K562 (cell line): ENCODE measurements at regions not wholly inside any gene's neighbourhood (a gene's known extent, or its start where the extent isn't known, plus 50 kb on each side); places are given as distances from the start of the nearest gene placed in this dataset.

Experiments used
- DNMT1 ChIP-seq: fragments of 450-650 bp; IDR thresholded peaks from 2 replicates; pipeline ENCODE4 v1.6.1; 2016; ENCODE audit warnings: antibody characterized with exemption, mild to moderate bottlenecking
- GABPA ChIP-seq: fragments of 200-800 bp; sonication (Bioruptor generic); conservative IDR thresholded peaks from 2 replicates; pipeline ENCODE4 v1.6.1; 2016; ENCODE audit warnings: low read depth, missing genetic modification characterization, missing compliant biosample characterization
- MYC ChIP-seq, 2 experiments: fragments of 250-450 bp in 1 of 2; sonication (Bioruptor Pico) in 1 of 2; IDR thresholded peaks; 2 replicates each; pipeline versions ENCODE4 v1.5.1 to v1.6.1; 2012 to 2021; ENCODE audit warnings: low read depth in 2 of 2, borderline replicate concordance in 1 of 2, improper control_type of control experiment in 1 of 2, low read length in 1 of 2, mild to moderate bottlenecking in 1 of 2, moderate library complexity in 1 of 2
- POLR2A ChIP-seq: fragments of 450-650 bp; conservative IDR thresholded peaks from 2 replicates; pipeline ENCODE4 v1.6.1; 2016
- SP1 ChIP-seq: sonication (generic); formaldehyde crosslinking; IDR thresholded peaks from 2 replicates; pipeline ENCODE4 v1.8.1; 2022; ENCODE audit warnings: mild to moderate bottlenecking, missing genetic modification reagents
- TAF1 ChIP-seq: IDR thresholded peaks from 2 replicates; pipeline ENCODE4 v1.6.1; 2011; ENCODE audit warnings: mild to moderate bottlenecking, low read length, moderate library complexity; ENCODE audit not compliant: insufficient read depth, control insufficient read depth, severe bottlenecking; ENCODE audit errors: extremely low read depth
- YY1 ChIP-seq, 3 experiments: IDR thresholded peaks; 2 replicates each; pipeline ENCODE4 v1.6.1; 2011; ENCODE audit warnings: low read length in 2 of 3, mild to moderate bottlenecking in 2 of 3, moderate library complexity in 2 of 3, borderline replicate concordance in 1 of 3, control low read depth in 1 of 3, low read depth in 1 of 3; ENCODE audit not compliant: insufficient read depth in 3 of 3, insufficient replicate concordance in 2 of 3, control insufficient read depth in 1 of 3, insufficient read length in 1 of 3; ENCODE audit errors: extremely low read depth in 1 of 3
- ZC3H4 ChIP-seq: sonication (generic); formaldehyde crosslinking; IDR thresholded peaks from 2 replicates; pipeline ENCODE4 v1.9.0; 2021; ENCODE audit warnings: missing genetic modification reagents, borderline replicate concordance
- TF ChIP-seq, protein P1 (sequence below): fragments of 250-450 bp; sonication (Bioruptor Pico); IDR thresholded peaks from 2 replicates; pipeline ENCODE4 v1.4.0; 2020; ENCODE audit warnings: mild to moderate bottlenecking, moderate library complexity
- TF ChIP-seq, protein P2 (sequence below), 3 experiments: IDR thresholded peaks in 2 of 3; conservative IDR thresholded peaks in 1 of 3; 2 replicates each; pipeline ENCODE4 v1.5.1; 2011 to 2012; ENCODE audit warnings: low read length in 3 of 3, mild to moderate bottlenecking in 3 of 3, control low read depth in 2 of 3, improper control_type of control experiment in 1 of 3, inconsistent platforms in 1 of 3, low read depth in 1 of 3, mixed read lengths in 1 of 3, moderate library complexity in 1 of 3; ENCODE audit not compliant: insufficient read depth in 2 of 3

DNA sequence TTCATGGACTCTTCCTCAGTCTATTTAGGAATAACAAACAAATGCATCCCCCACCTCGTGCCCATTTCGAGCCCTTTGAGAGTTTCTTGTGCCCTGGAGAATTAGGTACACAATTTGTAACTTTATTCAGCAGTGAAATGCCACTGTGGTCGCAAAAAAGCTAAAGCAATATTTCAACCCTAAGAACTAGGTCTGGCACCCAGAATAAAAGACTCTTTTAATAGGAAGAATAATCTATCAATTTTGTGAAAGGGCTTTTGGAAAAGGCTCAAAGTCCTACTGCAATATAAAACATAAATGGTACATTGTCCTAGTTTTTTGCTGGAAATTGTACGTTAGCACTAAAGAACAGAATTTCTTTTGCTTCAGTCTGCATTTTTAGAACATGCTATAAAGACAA, 304.6 kb upstream of the TENM3 start:
- TF ChIP-seq TAF1 (no peak), GABPA (tag) (no peak), YY1 (IDR thresholded peaks at IDR 0.05; ENCODE audit: borderline replicate concordance in 1 of 3, control insufficient read depth in 1 of 3, extremely low read depth in 1 of 3, insufficient read depth in 3 of 3, insufficient read length in 1 of 3, insufficient replicate concordance in 2 of 3, low read depth in 1 of 3, low read length in 2 of 3) (no peak), ZC3H4 (CRISPR knock-in tag) (no peak), POLR2A (no peak), MYC (IDR thresholded peaks at IDR 0.05; ENCODE audit: low read depth, low read length) (no peak), MYC (CRISPR knock-in tag; IDR thresholded peaks at IDR 0.05; ENCODE audit: borderline replicate concordance, low read depth) (no peak), DNMT1 (no peak), SP1 (no peak)
- TF ChIP-seq, protein P1, sequence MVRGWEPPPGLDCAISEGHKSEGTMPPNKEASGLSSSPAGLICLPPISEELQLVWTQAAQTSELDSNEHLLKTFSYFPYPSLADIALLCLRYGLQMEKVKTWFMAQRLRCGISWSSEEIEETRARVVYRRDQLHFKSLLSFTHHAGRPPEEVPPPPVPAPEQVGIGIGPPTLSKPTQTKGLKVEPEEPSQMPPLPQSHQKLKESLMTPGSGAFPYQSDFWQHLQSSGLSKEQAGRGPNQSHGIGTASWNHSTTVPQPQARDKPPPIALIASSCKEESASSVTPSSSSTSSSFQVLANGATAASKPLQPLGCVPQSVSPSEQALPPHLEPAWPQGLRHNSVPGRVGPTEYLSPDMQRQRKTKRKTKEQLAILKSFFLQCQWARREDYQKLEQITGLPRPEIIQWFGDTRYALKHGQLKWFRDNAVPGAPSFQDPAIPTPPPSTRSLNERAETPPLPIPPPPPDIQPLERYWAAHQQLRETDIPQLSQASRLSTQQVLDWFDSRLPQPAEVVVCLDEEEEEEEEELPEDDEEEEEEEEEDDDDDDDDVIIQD (CRISPR knock-in tag), result no peak
- TF ChIP-seq, protein P2, sequence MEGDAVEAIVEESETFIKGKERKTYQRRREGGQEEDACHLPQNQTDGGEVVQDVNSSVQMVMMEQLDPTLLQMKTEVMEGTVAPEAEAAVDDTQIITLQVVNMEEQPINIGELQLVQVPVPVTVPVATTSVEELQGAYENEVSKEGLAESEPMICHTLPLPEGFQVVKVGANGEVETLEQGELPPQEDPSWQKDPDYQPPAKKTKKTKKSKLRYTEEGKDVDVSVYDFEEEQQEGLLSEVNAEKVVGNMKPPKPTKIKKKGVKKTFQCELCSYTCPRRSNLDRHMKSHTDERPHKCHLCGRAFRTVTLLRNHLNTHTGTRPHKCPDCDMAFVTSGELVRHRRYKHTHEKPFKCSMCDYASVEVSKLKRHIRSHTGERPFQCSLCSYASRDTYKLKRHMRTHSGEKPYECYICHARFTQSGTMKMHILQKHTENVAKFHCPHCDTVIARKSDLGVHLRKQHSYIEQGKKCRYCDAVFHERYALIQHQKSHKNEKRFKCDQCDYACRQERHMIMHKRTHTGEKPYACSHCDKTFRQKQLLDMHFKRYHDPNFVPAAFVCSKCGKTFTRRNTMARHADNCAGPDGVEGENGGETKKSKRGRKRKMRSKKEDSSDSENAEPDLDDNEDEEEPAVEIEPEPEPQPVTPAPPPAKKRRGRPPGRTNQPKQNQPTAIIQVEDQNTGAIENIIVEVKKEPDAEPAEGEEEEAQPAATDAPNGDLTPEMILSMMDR (IDR thresholded peaks at IDR 0.05 in 2 of 3, conservative IDR thresholded peaks at IDR 0.05 in 1 of 3; ENCODE audit: insufficient read depth in 2 of 3, low read depth in 1 of 3, low read length in 3 of 3), result no peak
